Amniotic epithelial cell (primary cell): ENCODE measurements at regions not wholly inside any gene's neighbourhood (a gene's known extent, or its start where the extent isn't known, plus 50 kb on each side); places are given as distances from the start of the nearest gene placed in this dataset.

ENCODE experiments used
- DNase-seq: peaks from one replicate; pipeline ENCODE4 v3.0.0-alpha.2; 2010; ENCODE audit warnings: low read depth

- DNase-seq = no peak
Observed at GRCh38 chr17:77379065-77379428, 238.3 kb downstream of the SEC14L1 start.

GRCh38 chr17:77379832-77380231 is 239.1 kb downstream of the SEC14L1 start:
- no peak for DNase-seq

DNA sequence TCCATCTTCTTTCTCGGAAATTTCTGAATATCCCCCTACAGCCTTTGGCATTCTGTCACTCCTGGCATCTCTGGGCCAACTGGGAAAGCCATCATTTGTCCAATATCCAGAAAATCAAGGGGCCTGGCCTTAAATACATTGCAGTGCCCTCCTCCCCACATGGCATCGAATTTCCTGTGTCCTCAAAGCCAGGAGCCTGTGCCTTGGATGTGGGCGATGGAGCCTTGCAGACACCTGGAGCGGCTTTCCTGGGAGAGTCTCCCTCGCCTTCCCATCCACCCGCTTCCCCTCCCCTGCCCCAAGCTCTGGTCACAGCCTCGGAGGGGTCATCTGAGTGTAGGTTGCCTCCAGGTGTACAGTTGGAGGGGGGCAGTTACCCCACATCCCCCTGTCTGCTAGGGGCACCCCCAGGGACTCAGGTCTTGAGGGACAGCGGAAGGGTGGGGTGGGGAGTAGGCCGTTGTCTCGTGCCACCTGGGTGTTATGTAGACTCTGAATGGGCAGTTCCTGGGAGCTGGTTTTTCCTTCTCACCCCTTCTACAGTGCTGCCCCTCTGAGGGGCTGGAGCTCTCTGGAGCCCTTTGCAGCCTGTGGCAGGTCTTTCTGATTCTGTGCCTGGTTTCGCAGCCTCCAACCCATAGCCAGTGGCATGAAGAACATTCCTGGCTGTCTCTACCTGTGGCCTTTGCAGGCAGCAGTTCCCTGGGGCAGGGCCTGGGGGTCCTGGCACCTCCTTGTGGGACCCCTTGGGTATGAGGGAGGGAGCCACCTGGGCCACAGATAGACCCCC is 239.8 kb downstream of the SEC14L1 start:
- no peak for DNase-seq

DNA sequence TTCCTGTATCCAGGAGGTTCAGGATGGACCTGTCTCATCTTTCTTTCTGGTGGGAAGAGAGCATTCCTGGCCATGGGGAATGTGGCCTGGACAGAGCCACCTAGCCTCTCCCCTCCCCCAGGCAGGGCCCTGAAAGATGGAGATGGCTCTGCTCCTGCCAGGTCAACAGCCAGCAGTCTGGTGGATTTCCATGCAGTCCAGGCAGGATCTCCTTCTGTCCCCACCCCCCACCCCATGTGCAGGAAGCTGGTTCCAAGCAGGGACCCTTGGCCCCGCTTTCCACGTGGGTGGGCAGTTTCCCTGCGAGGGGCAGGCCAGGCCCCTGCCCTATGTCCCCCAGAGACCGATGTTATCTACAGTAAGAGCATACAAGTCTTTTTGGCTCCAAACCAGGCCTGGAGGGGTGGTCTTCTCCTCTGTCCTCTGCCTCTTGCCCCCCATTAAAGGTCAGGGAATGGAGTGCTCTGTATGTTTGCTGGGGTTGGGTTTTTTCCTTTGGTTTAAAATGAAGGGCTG is 240.5 kb downstream of the SEC14L1 start:
- no peak for DNase-seq

GRCh38 chr17:77381731-77382130 is 241.0 kb downstream of the SEC14L1 start:
- DNase-seq = no peak

DNA sequence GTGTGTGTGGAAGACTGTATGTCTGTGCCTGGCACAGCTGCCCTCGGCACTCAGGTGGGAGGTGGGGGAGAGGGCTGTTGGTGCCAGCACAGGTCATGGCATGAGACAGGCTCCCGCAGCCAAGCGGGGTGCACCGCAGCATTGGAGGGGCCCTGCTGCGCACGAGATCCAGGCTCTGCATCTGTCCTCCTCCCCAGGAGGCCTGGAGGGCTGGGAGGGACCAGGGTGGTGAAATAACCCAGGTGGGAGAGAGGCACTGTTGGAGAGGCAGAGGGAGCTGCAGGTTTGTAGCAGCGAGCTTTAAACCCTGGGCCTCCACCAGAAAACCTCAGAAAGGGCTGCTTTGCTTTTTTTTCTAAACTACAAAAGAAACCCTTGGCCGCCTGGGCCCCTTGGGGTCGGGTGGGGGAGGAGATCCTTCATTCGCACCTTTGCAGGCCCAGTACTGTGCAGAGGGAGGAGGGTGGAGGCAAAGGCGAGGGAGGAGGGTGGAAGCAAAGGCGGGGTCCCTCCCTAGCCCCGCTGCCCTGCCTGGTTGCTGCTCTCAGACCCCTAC is 241.7 kb downstream of the SEC14L1 start:
- DNase-seq = no peak

GRCh38 chr17:77382966-77383612 is 242.3 kb downstream of the SEC14L1 start:
- DNase-seq = peak; percentile 68

- no peak for DNase-seq
Observed at GRCh38 chr17:77383613-77384608, 243.1 kb downstream of the SEC14L1 start.

- DNase-seq = peak; percentile 44
Observed at GRCh38 chr17:77385750-77386501, 245.2 kb downstream of the SEC14L1 start.

- DNase-seq = no peak
Observed at GRCh38 chr17:77386502-77387192, 245.9 kb downstream of the SEC14L1 start.

GRCh38 chr17:77387891-77388290 is 247.1 kb downstream of the SEC14L1 start:
- no peak for DNase-seq

GRCh38 chr17:77388384-77389306 is 247.9 kb downstream of the SEC14L1 start:
- no peak for DNase-seq

- no peak for DNase-seq
Observed at GRCh38 chr17:77390870-77391269, 250.1 kb downstream of the SEC14L1 start.

- DNase-seq = peak; percentile 77
Observed at GRCh38 chr17:77391668-77392375, 251.1 kb downstream of the SEC14L1 start.

DNA sequence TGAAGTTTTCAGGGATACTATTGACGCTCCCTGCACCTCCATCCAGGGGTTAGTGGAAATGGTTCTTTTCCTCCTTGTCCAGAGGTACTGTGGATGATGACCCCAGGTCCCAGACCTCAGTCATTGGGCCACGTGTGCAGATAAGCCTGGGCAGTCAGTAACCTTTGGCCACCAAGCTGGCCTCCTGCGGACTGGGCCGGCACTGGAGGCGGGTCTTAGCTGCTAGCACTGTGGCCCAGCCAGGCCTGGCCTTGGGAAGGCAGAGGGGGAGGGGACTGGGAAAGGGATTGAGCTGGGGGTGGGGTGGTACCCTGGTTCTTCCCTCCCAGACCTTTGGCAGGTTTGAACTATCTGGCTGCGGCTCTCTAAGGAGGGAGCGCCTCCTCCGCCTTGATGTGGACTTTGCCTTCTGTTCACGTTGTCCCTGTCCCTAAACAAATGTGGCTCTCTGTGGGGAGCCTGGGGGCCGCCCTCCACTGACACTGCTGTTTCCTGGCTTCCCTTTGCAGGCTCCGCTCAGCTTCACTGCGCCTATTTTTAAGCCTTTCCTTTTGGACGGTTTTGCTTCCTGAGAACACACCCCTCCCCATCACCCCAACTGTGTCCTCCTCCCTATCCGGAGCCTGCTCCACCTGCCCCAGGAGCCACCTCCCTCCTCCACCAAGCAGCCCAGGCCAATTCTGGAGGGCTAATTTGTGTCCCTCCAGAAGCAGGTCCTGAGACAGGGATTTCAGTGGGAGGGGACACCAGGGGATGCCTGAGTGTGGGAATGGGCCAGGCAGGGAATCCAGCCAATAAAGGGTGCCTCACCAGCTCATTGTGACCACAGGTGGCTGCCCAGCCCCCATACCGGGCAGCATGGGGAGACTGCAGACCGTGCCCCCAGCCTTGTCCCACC is 251.9 kb downstream of the SEC14L1 start:
- peak; percentile 48 for DNase-seq

DNA sequence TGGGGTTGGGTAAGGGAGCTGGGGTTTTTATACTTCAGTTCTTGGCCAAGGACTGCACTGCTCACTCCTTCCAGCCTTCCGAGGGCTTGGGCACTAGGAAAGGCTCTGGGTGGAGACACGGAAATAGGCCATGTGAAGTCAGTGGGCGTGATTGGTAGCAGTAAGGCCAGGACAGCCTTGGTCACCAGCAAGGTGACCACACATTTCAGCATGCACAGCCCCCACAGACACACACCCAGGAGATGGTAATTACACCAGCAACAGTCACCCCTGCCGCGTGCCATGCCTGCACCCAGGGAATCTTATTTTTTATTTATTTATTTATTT is 252.5 kb downstream of the SEC14L1 start:
- no peak for DNase-seq

- no peak for DNase-seq
Observed at GRCh38 chr17:77393867-77394539, 253.2 kb downstream of the SEC14L1 start.
